H9 (cell line): ENCODE measurements at regions not wholly inside any gene's neighbourhood (a gene's known extent, or its start where the extent isn't known, plus 50 kb on each side); places are given as distances from the start of the nearest gene placed in this dataset.

ENCODE experiments used
- DNase-seq: peaks from one replicate; pipeline ENCODE4 v3.0.0-alpha.2; 2017
- H2AFZ ChIP-seq: one replicate; pipeline ENCODE4 v1.6.1; 2013; ENCODE audit warnings: mild to moderate bottlenecking, low read length, control low read depth, moderate library complexity
- H2AK5ac ChIP-seq: 2 replicates; pipeline ENCODE4 v1.6.1; 2013; ENCODE audit warnings: low read length, control low read depth, mixed read lengths; ENCODE audit not compliant: insufficient read length
- H2BK120ac ChIP-seq: one replicate; pipeline ENCODE4 v1.6.1; 2013; ENCODE audit warnings: low read depth, mild to moderate bottlenecking, low read length, control low read depth, inconsistent platforms; ENCODE audit not compliant: poor library complexity, severe bottlenecking
- H2BK12ac ChIP-seq: 2 replicates; pipeline ENCODE4 v1.6.1; 2013; ENCODE audit warnings: low read length, control low read depth, mixed read lengths, low read depth; ENCODE audit not compliant: insufficient read length
- H2BK15ac ChIP-seq: 2 replicates; pipeline ENCODE4 v1.6.1; 2013; ENCODE audit warnings: low read depth, low read length, control low read depth
- H2BK20ac ChIP-seq: one replicate; pipeline ENCODE4 v1.6.1; 2013; ENCODE audit warnings: low read depth, mild to moderate bottlenecking, low read length, control low read depth, inconsistent platforms; ENCODE audit not compliant: poor library complexity, severe bottlenecking
- H2BK5ac ChIP-seq: 2 replicates; pipeline ENCODE4 v1.6.1; 2013; ENCODE audit warnings: low read length, control low read depth, mixed read lengths; ENCODE audit not compliant: insufficient read length
- H3K14ac ChIP-seq: 2 replicates; pipeline ENCODE4 v1.6.1; 2013; ENCODE audit warnings: low read length, control low read depth; ENCODE audit not compliant: insufficient read depth
- H3K18ac ChIP-seq: 2 replicates; pipeline ENCODE4 v1.6.1; 2013; ENCODE audit warnings: low read depth, mild to moderate bottlenecking, mixed read lengths, low read length, control low read depth; ENCODE audit not compliant: insufficient read length
- H3K23ac ChIP-seq: 2 replicates; pipeline ENCODE4 v1.6.1; 2013; ENCODE audit warnings: low read length, control low read depth, mixed read lengths, low read depth; ENCODE audit not compliant: insufficient read length
- H3K23me2 ChIP-seq: 2 replicates; pipeline ENCODE4 v1.6.1; 2013; ENCODE audit warnings: low read depth, mild to moderate bottlenecking, mixed read lengths, low read length, control low read depth; ENCODE audit not compliant: insufficient read length, poor library complexity, severe bottlenecking
- H3K27ac ChIP-seq: 2 replicates; pipeline ENCODE4 v1.5.1; 2013; ENCODE audit warnings: low read length, control low read depth, mixed read lengths, low read depth; ENCODE audit not compliant: insufficient read length
- H3K27me3 ChIP-seq: 2 replicates; pipeline ENCODE4 v1.6.1; 2013; ENCODE audit warnings: low read length, control low read depth, inconsistent platforms; ENCODE audit not compliant: insufficient read depth
- H3K4ac ChIP-seq: 2 replicates; pipeline ENCODE4 v1.6.1; 2013; ENCODE audit warnings: low read depth, mild to moderate bottlenecking, control low read depth, inconsistent platforms, low read length, moderate library complexity
- H3K4me1 ChIP-seq: 2 replicates; pipeline ENCODE4 v1.6.1; 2013; ENCODE audit warnings: low read length, control low read depth, inconsistent platforms; ENCODE audit not compliant: insufficient read depth
- H3K4me2 ChIP-seq: 2 replicates; pipeline ENCODE4 v1.6.1; 2013; ENCODE audit warnings: low read length, control low read depth, mixed read lengths; ENCODE audit not compliant: insufficient read length, insufficient read depth
- H3K56ac ChIP-seq: 2 replicates; pipeline ENCODE4 v1.6.1; 2013; ENCODE audit warnings: low read depth, mild to moderate bottlenecking, mixed read lengths, low read length, control low read depth; ENCODE audit not compliant: insufficient read length
- H3K79me1 ChIP-seq: 2 replicates; pipeline ENCODE4 v1.6.1; 2013; ENCODE audit warnings: low read depth, mild to moderate bottlenecking, moderate library complexity, low read length, control low read depth, inconsistent platforms; ENCODE audit not compliant: insufficient read depth, poor library complexity, severe bottlenecking
- H3K79me2 ChIP-seq: 2 replicates; pipeline ENCODE4 v1.6.1; 2013; ENCODE audit warnings: low read length, control low read depth, inconsistent platforms; ENCODE audit not compliant: insufficient read depth
- H3K9ac ChIP-seq: 2 replicates; pipeline ENCODE4 v1.6.1; 2013; ENCODE audit warnings: low read length, control low read depth, mixed read lengths; ENCODE audit not compliant: insufficient read length; ENCODE audit errors: extremely low read depth
- H3K9me3 ChIP-seq: one replicate; pipeline ENCODE4 v1.6.1; 2013; ENCODE audit warnings: low read depth, low read length, inconsistent platforms; ENCODE audit not compliant: control insufficient read depth
- H3T11ph ChIP-seq: one replicate; pipeline ENCODE4 v1.6.1; 2013; ENCODE audit warnings: mild to moderate bottlenecking, low read length, control low read depth, inconsistent platforms
- H4K20me1 ChIP-seq: one replicate; pipeline ENCODE4 v1.6.1; 2013; ENCODE audit not compliant: control insufficient read depth, insufficient read length, insufficient read depth
- H4K5ac ChIP-seq: 2 replicates; pipeline ENCODE4 v1.6.1; 2013; ENCODE audit warnings: low read depth, mild to moderate bottlenecking, mixed read lengths, low read length, control low read depth; ENCODE audit not compliant: insufficient read length
- H4K8ac ChIP-seq: replicated peaks from 2 replicates; pipeline ENCODE4 v1.6.1; 2013; ENCODE audit warnings: low read length, control low read depth, mixed read lengths, low read depth; ENCODE audit not compliant: insufficient read length
- H4K91ac ChIP-seq: 2 replicates; pipeline ENCODE4 v1.6.1; 2013; ENCODE audit warnings: low read depth, mild to moderate bottlenecking, moderate library complexity, mixed read lengths, low read length, control low read depth; ENCODE audit not compliant: insufficient read length
- H3K27ac Mint-ChIP-seq, 3 experiments: 2 replicates in 2 of 3; 3 replicates in 1 of 3; pipeline ENCODE4 v1.8.0; 2020 to 2021; ENCODE audit warnings: mixed read lengths in 3 of 3, mild to moderate bottlenecking in 1 of 3, moderate library complexity in 1 of 3
- H3K27me3 Mint-ChIP-seq: 2 replicates; pipeline ENCODE4 v1.8.0; 2021; ENCODE audit warnings: low read depth, mild to moderate bottlenecking, moderate library complexity, mixed read lengths
- H3K36me3 Mint-ChIP-seq, 3 experiments: 2 replicates in 2 of 3; 3 replicates in 1 of 3; pipeline ENCODE4 v1.8.0; 2020 to 2021; ENCODE audit warnings: low read depth in 3 of 3, mixed read lengths in 3 of 3; ENCODE audit not compliant: insufficient read depth in 1 of 3
- H3K4me1 Mint-ChIP-seq, 2 experiments: 2 replicates each; pipeline ENCODE4 v1.8.0; 2020; ENCODE audit warnings: mixed read lengths in 2 of 2
- H3K4me3 Mint-ChIP-seq, 2 experiments: 2 replicates in 1 of 2; 3 replicates in 1 of 2; pipeline ENCODE4 v1.8.0; 2020 to 2021; ENCODE audit warnings: mild to moderate bottlenecking in 2 of 2, mixed read lengths in 2 of 2, moderate library complexity in 1 of 2
- H3K9me3 Mint-ChIP-seq, 2 experiments: 2 replicates in 1 of 2; 3 replicates in 1 of 2; pipeline ENCODE4 v1.8.0; 2020; ENCODE audit warnings: mild to moderate bottlenecking in 2 of 2, mixed read lengths in 2 of 2, moderate library complexity in 1 of 2
- WGBS: extraction: QIAGEN DNeasy Blood & Tissue Kit; methylation state at CpG from one replicate; pipeline ENCODE4 v1.1.7; 2013; ENCODE audit warnings: missing lambda C conversion rate, low lambda C conversion rate, mixed read lengths; ENCODE audit not compliant: insufficient read length; ENCODE audit errors: extremely low coverage; 5-methylcytosine and 5-hydroxymethylcytosine counted together
- TF ChIP-seq, protein P1 (sequence below): fragments of 200-600 bp; sonication (generic); conservative IDR thresholded peaks from 3 replicates; pipeline ENCODE4 v1.8.0; 2021; ENCODE audit warnings: antibody characterized with exemption, mild to moderate bottlenecking

DNA sequence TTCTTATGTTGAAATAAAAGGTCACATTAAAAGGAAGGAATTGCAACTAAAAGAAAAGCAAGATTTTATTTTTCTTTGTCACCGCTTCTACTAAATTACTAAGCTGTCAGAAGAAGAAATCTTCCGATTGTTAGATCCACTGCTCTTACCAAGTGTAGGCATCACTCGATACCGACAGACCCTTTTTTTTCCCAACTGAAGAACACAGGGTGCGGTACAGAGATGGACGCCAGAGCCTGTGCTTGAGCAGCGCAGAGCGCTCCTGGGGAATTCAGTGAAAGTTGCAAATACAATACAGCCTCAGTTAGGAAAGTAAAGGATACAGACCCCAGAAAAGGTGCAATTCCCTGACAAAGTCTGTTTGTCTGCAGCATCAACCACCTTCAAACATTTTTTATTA is 94.9 kb upstream of the WDR17 start:
- Histone ChIP-seq H2BK12ac (no peak overlapping the region), H2AFZ (no peak overlapping the region), H3K4me1 (peaks cover 2% of the 10 kb centered on the region; the same call in 1 of the 2 replicates), H3K4me2 (no peak overlapping the region), H3K23ac (no peak overlapping the region), H3K23me2 (no peaks in the 10 kb centered on the region), H3K56ac (no peak overlapping the region), H2BK5ac (no peak overlapping the region), H3K9ac (no peak overlapping the region), H3K79me1 (no peaks in the 10 kb centered on the region), H3K18ac (no peak overlapping the region), H3K9me3 (no peaks in the 10 kb centered on the region), H2AK5ac (no peak overlapping the region), H2BK15ac (no peak overlapping the region), H3T11ph (no peak overlapping the region), H4K8ac (no peak overlapping the region), H2BK20ac (no peak overlapping the region), H3K4ac (no peak overlapping the region), H4K20me1 (no peaks in the 10 kb centered on the region), H2BK120ac (no peak overlapping the region), H4K5ac (no peak overlapping the region), H3K14ac (no peak overlapping the region), H3K27me3 (no peaks in the 10 kb centered on the region), H3K79me2 (no peaks in the 10 kb centered on the region), H3K27ac (no peak overlapping the region), H4K91ac (no peak overlapping the region)
- Mint-ChIP-seq H3K4me3 (no peak overlapping the region; a peak in 1 of 5 replicates), H3K27me3 (no peaks in the 10 kb centered on the region), H3K9me3 (peaks cover 4 to 16% of the 10 kb centered on the region in 2 experiments; a peak in 4 of 5 replicates), H3K36me3 (peaks cover 0 to 15% (median 4%) of the 10 kb centered on the region in 3 experiments; a peak in 3 of 7 replicates), H3K4me1 (peaks cover 25 to 34% of the 10 kb centered on the region in 2 experiments), H3K27ac (peak overlapping the region in 1 of 3 experiments; percentile 24; a peak in 1 of 7 replicates)
- no peak for DNase-seq
- no CpG with 5 or more reads among the region's 8 CpGs for WGBS
- TF ChIP-seq, protein P1, sequence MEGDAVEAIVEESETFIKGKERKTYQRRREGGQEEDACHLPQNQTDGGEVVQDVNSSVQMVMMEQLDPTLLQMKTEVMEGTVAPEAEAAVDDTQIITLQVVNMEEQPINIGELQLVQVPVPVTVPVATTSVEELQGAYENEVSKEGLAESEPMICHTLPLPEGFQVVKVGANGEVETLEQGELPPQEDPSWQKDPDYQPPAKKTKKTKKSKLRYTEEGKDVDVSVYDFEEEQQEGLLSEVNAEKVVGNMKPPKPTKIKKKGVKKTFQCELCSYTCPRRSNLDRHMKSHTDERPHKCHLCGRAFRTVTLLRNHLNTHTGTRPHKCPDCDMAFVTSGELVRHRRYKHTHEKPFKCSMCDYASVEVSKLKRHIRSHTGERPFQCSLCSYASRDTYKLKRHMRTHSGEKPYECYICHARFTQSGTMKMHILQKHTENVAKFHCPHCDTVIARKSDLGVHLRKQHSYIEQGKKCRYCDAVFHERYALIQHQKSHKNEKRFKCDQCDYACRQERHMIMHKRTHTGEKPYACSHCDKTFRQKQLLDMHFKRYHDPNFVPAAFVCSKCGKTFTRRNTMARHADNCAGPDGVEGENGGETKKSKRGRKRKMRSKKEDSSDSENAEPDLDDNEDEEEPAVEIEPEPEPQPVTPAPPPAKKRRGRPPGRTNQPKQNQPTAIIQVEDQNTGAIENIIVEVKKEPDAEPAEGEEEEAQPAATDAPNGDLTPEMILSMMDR, result no peak
